Stimulated activated CD8-positive, alpha-beta memory T cell treated with anti-CD3 and anti-CD28 coated beads, Interleukin-7, amount 100 ng/mL, for 4 hours (primary cell): ENCODE measurements at regions not wholly inside any gene's neighbourhood (a gene's known extent, or its start where the extent isn't known, plus 50 kb on each side); places are given as distances from the start of the nearest gene placed in this dataset.
"Not testable (repeated sequence)": the region's sequence is repeated elsewhere in the genome, so short reads cannot be mapped to it uniquely, and the experiment has no call there.

ENCODE experiments used
- DNase-seq, 2 donors: peaks; one replicate each; pipeline ENCODE4 v3.0.0-alpha.2; 2020; ENCODE audit warnings: low read depth in 2 of 2

GRCh38 chr17:70709596-70709995, 540.3 kb downstream of the KCNJ2 start:
- no peak for DNase-seq

GRCh38 chr17:70713694-70714093, 544.4 kb downstream of the KCNJ2 start:
- no peak for DNase-seq

- DNase-seq = no peak
Measured at GRCh38 chr17:70716551-70716950, 547.2 kb downstream of the KCNJ2 start.

- no peak for DNase-seq
Measured at GRCh38 chr17:70717042-70717441, 547.7 kb downstream of the KCNJ2 start.

GRCh38 chr17:70736375-70736957, 567.1 kb downstream of the KCNJ2 start:
- DNase-seq = no peak

- no peak for DNase-seq
Measured at GRCh38 chr17:70739065-70739464, 569.7 kb downstream of the KCNJ2 start.

GRCh38 chr17:70746574-70746973, 577.2 kb downstream of the KCNJ2 start:
- not testable (repeated sequence) for DNase-seq

- DNase-seq = no peak
Measured at GRCh38 chr17:70750983-70751382, 581.7 kb downstream of the KCNJ2 start.

GRCh38 chr17:70752461-70752860, 583.1 kb downstream of the KCNJ2 start:
- not testable (repeated sequence) for DNase-seq

GRCh38 chr17:70752966-70753467, 583.7 kb downstream of the KCNJ2 start:
- DNase-seq = no peak

- no peak for DNase-seq
Measured at GRCh38 chr17:70763018-70763417, 593.7 kb downstream of the KCNJ2 start.

GRCh38 chr17:70767102-70767701, 597.9 kb downstream of the KCNJ2 start:
- DNase-seq = no peak

GRCh38 chr17:70769956-70770355, 600.6 kb downstream of the KCNJ2 start:
- no peak for DNase-seq

- DNase-seq = no peak
Measured at GRCh38 chr17:70771804-70772386, 602.6 kb downstream of the KCNJ2 start.

GRCh38 chr17:70772761-70773160, 603.4 kb downstream of the KCNJ2 start:
- DNase-seq = no peak

- no peak for DNase-seq
Measured at GRCh38 chr17:70773258-70773657, 603.9 kb downstream of the KCNJ2 start.

- no peak for DNase-seq
Measured at GRCh38 chr17:70774339-70775117, 605.2 kb downstream of the KCNJ2 start.

- no peak for DNase-seq
Measured at GRCh38 chr17:70775679-70776078, 606.3 kb downstream of the KCNJ2 start.

- no peak for DNase-seq
Measured at GRCh38 chr17:70776441-70776840, 607.1 kb downstream of the KCNJ2 start.

- DNase-seq = no peak
Measured at GRCh38 chr17:70780031-70780430, 610.7 kb downstream of the KCNJ2 start.

- no peak for DNase-seq
Measured at GRCh38 chr17:70786081-70786480, 616.7 kb downstream of the KCNJ2 start.

- DNase-seq = no peak
Measured at GRCh38 chr17:70787721-70788300, 618.5 kb downstream of the KCNJ2 start.
